ENCODE measurements at regions not wholly inside any gene's neighbourhood (a gene's known extent, or its start where the extent isn't known, plus 50 kb on each side); places are given as distances from the start of the nearest gene placed in this dataset.

DNA sequence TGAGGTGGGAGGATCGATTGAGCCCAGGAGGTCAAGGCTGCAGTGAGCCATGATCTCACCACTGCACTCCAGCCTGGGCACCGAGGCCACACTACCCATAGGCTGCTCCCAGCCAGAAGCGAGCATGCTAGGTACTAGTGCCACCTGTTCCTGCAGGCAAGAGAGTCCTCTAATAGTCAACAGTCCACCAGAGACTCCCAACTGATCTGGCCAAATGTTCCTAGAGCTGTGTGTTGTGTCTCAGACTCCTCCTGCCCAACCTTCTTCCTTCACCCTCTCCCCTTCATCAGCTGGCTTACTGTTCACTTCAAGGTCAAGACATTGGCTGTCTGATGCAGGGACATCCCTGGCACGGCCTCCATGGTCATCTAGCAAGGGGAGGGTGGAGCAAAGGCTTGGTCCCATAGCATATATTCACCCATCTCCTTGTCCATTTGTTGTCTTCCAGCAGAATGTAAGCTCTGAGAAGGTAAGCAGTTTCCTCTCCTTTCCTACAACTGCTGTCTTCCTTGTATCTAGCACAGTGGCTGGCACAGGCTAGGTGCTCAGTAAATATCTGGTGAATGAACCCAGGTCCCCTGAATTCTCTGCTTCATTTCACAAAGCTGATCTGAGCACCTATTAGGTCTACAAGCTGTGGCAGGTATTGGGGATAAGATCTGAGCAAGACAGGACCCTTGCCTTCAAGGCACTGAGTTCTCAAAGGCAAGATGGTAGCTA, 126.2 kb upstream of the SERPIND1 start:
- DNase-seq (no peak), ATAC-seq (no peak)
- no peak overlapping the region for H3K27ac Mint-ChIP-seq
- no peak overlapping the region for H3K4me3 Mint-ChIP-seq
- H3K4me1 Mint-ChIP-seq (ENCODE audit: low read depth), result no peaks in the 10 kb centered on the region
- H3K27me3 Mint-ChIP-seq (ENCODE audit: low read depth), result peaks cover 2% of the 10 kb centered on the region
- ChIA-PET POLR2A (no interaction called here), CTCF (no interaction called here)
- H3K36me3 Mint-ChIP-seq (ENCODE audit: low read depth), result no peaks in the 10 kb centered on the region
- H3K9me3 Mint-ChIP-seq (ENCODE audit: insufficient read depth), result no peaks in the 10 kb centered on the region

- no peak for DNase-seq
- ATAC-seq, result no peak
- Mint-ChIP-seq H3K27ac (no peak overlapping the region), H3K9me3 (ENCODE audit: insufficient read depth) (no peaks in the 10 kb centered on the region), H3K4me1 (ENCODE audit: low read depth) (no peaks in the 10 kb centered on the region), H3K4me3 (no peak overlapping the region), H3K36me3 (ENCODE audit: low read depth) (no peaks in the 10 kb centered on the region), H3K27me3 (ENCODE audit: low read depth) (peaks cover 2% of the 10 kb centered on the region)
- POLR2A ChIA-PET, result no interaction called here
- CTCF ChIA-PET, result no interaction called here
Measured at GRCh38 chr22:20648306-20648903, 125.5 kb upstream of the SERPIND1 start.

DNA sequence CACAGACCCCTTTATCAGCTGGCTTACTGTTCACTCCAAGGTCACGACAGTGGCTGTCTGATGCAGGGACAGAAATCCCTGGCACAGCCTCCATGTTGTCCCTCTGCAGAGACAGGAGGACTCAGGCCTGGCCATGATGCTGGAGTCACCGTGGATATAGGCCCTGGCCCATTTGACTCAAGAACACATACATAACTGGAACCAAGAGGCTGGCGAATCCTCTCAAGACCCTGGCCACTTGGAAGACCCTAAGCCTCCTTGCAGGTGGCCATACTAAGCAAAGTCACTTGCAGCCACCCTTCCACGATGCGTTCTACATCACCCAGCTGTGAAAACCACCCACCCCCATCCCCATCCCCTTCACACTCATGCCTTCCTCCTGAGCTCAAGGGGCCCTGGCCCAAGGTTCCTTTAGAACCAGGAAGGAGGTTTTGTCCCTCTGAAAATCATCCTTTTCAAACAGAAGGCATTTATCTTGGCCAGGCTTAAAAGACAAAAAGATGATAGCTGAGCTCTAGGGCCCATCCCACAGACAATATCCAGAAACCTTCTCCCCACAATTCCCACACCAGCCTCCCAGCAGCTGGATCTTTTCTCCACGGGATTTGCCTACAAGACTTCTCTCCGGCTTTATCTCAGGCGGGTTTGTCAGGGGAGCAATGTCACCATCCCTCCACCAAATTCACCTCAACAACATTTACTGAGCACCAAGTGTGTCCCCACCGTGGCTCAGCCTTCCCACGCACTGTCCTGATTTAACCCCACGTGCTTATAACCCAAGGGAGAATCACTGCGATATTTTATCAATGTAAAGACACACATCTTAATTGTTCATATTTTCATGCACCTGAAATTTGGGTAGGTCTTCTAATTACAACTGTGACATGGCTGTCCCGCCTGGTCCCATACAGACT, 123.4 kb upstream of the SERPIND1 start:
- Mint-ChIP-seq H3K36me3 (ENCODE audit: low read depth) (no peaks in the 10 kb centered on the region), H3K27ac (no peak overlapping the region), H3K4me3 (no peak overlapping the region), H3K27me3 (ENCODE audit: low read depth) (no peaks in the 10 kb centered on the region), H3K9me3 (ENCODE audit: insufficient read depth) (no peaks in the 10 kb centered on the region), H3K4me1 (ENCODE audit: low read depth) (no peaks in the 10 kb centered on the region)
- CTCF ChIA-PET, result no interaction called here
- ATAC-seq (no peak), DNase-seq (no peak)
- POLR2A ChIA-PET, result no interaction called here

GRCh38 chr22:20651286-20651685, 122.6 kb upstream of the SERPIND1 start:
- ATAC-seq (no peak), DNase-seq (no peak)
- no peaks in the 10 kb centered on the region for H3K4me1 Mint-ChIP-seq (ENCODE audit: low read depth)
- POLR2A ChIA-PET, result no interaction called here
- CTCF ChIA-PET, result no interaction called here
- no peaks in the 10 kb centered on the region for H3K9me3 Mint-ChIP-seq (ENCODE audit: insufficient read depth)
- H3K36me3 Mint-ChIP-seq (ENCODE audit: low read depth), result no peaks in the 10 kb centered on the region
- no peak overlapping the region for H3K4me3 Mint-ChIP-seq
- H3K27me3 Mint-ChIP-seq (ENCODE audit: low read depth), result no peaks in the 10 kb centered on the region
- no peak overlapping the region for H3K27ac Mint-ChIP-seq

DNA sequence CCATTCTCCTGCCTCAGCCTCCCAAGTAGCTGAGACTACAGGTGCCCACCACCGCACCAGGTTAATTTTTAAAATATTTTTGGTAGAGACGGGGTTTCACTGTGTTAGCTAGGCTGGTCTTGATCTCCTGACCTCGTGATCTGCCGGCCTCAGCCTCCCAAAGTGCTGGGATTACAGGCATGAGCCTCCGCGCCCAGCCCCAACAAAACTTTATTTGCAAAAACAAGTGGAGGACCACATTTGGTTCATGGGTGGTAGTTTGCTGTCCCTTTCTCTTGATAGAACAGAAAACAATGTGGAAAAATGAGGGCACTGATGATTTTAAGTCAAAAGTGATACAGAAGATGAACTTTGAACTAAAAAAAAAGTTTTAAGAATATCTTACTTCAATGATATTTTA, 121.8 kb upstream of the SERPIND1 start:
- CTCF ChIA-PET, result no interaction called here
- H3K36me3 Mint-ChIP-seq (ENCODE audit: low read depth), result no peaks in the 10 kb centered on the region
- no peak overlapping the region for H3K27ac Mint-ChIP-seq
- peaks cover under 1% of the 10 kb centered on the region for H3K27me3 Mint-ChIP-seq (ENCODE audit: low read depth)
- POLR2A ChIA-PET, result no interaction called here
- no peaks in the 10 kb centered on the region for H3K9me3 Mint-ChIP-seq (ENCODE audit: insufficient read depth)
- H3K4me3 Mint-ChIP-seq, result no peak overlapping the region
- DNase-seq, result no peak
- no peak for ATAC-seq
- no peaks in the 10 kb centered on the region for H3K4me1 Mint-ChIP-seq (ENCODE audit: low read depth)

DNA sequence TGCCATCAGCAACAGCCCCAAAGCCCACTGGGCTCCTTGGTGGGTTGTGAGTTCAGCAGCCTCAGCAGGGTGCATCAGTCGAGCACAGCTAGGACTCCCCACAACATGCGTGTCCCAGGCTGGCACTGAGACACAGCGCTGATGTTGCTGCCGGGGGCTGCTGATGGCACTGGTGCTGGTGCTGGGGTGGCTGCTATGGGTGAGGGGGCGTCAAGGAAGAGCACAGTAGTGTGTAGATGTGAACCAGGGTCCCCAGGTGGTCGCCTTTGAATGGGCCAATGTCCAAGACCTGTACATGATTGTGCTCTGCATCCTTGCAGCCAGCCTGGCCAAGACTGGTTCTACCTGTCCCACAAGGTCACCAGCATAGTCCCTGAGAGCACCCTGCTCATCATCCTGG, 121.3 kb upstream of the SERPIND1 start:
- Mint-ChIP-seq H3K4me3 (no peak overlapping the region), H3K4me1 (ENCODE audit: low read depth) (no peaks in the 10 kb centered on the region), H3K9me3 (ENCODE audit: insufficient read depth) (no peaks in the 10 kb centered on the region), H3K36me3 (ENCODE audit: low read depth) (no peaks in the 10 kb centered on the region), H3K27ac (no peak overlapping the region), H3K27me3 (ENCODE audit: low read depth) (peaks cover 4% of the 10 kb centered on the region)
- no peak for DNase-seq
- POLR2A ChIA-PET, result no interaction called here
- CTCF ChIA-PET, result no interaction called here
- no peak for ATAC-seq

DNA sequence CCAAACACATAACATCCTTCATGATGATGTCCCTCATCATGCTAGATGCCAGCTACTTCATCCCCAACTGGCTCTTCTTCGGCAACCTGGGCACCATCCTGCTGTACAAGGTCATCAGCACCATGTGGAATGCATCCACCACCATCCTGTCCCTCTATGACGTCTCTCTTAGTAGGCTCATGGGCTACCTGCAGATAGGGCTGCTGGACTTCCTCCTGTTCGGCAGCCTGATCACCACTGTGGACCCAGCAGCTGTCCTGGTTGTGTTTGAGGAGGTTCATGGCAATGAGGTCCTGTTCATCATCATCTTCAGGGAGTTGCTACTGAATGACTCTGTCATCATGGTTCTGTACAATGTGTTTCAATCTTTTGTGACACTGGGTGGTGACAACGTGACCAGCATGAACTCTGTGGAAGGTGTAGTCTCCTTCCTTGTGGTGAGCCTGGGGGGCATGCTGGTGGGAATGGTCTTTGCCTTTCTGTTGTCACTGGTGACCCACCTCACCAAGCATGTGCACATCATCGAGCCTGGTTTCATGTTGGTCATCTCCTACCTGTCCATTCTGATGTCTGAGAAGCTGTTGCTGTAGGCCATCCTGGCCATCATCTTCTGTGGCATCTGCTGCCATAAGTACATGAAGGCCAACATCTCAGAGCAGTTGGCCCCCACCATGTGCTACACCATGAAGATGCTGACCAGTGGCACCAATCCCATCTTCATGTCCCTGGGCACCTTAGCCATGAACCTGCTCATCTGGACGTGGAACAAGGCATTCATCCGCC, 120.7 kb upstream of the SERPIND1 start:
- POLR2A ChIA-PET, result no interaction called here
- DNase-seq (no peak), ATAC-seq (no peak)
- H3K9me3 Mint-ChIP-seq (ENCODE audit: insufficient read depth), result no peaks in the 10 kb centered on the region
- no peak overlapping the region for H3K4me3 Mint-ChIP-seq
- H3K27me3 Mint-ChIP-seq (ENCODE audit: low read depth), result peaks cover 9% of the 10 kb centered on the region
- no peaks in the 10 kb centered on the region for H3K36me3 Mint-ChIP-seq (ENCODE audit: low read depth)
- CTCF ChIA-PET, result no interaction called here
- H3K4me1 Mint-ChIP-seq (ENCODE audit: low read depth), result no peaks in the 10 kb centered on the region
- H3K27ac Mint-ChIP-seq, result no peak overlapping the region

- no peaks in the 10 kb centered on the region for H3K4me1 Mint-ChIP-seq (ENCODE audit: low read depth)
- H3K36me3 Mint-ChIP-seq (ENCODE audit: low read depth), result no peaks in the 10 kb centered on the region
- POLR2A ChIA-PET, result no interaction called here
- CTCF ChIA-PET, result no interaction called here
- H3K9me3 Mint-ChIP-seq (ENCODE audit: insufficient read depth), result no peaks in the 10 kb centered on the region
- H3K4me3 Mint-ChIP-seq, result no peak overlapping the region
- ATAC-seq (no peak), DNase-seq (no peak)
- H3K27ac Mint-ChIP-seq, result no peak overlapping the region
- peaks cover 16% of the 10 kb centered on the region for H3K27me3 Mint-ChIP-seq (ENCODE audit: low read depth)
Measured at GRCh38 chr22:20653795-20654342, 120.0 kb upstream of the SERPIND1 start.

DNA sequence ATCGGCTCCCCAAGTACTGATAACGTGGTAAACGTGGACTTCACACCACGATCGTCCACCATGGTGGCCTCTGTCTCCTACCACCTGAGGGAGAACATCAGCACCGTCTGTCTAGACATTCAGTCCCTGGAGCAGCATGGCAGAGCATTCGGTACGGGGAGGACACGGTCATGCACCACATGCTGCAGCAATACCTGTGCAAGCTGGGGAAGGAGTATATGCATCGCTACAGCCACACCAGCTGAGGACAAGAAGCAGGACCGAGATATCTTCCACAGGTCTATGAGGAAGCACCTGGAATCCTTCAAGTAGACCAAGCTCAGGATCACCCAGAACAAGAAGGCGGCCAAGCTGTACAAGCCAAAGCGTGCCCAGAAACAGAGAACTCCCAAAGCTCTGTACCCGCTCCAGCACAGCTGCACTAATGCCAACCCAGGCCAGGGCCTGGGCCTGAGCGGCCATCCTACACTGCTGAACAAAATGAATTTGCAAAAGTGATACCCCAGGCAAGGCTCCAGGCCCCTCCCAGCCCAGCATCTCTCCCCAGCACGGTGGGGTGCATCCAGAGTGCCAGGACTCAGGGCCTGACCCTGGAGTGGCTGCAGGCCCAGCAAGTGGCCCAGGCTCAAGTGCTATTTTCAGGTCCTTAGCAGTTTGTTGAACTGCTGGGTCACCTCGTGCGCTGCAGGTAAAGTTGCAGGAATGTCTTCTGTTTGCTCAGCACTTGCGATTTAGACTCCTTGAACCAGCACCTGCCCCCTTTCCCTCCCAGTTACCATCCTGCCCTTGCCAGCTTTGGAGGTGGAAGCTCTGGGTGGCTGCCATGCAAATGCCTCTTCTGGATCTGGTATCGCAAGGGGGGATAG, 119.3 kb upstream of the SERPIND1 start:
- H3K4me1 Mint-ChIP-seq (ENCODE audit: low read depth), result no peaks in the 10 kb centered on the region
- ChIA-PET CTCF (no interaction called here), POLR2A (no interaction called here)
- no peak overlapping the region for H3K27ac Mint-ChIP-seq
- ATAC-seq, result no peak
- peaks cover 23% of the 10 kb centered on the region for H3K27me3 Mint-ChIP-seq (ENCODE audit: low read depth)
- H3K36me3 Mint-ChIP-seq (ENCODE audit: low read depth), result no peaks in the 10 kb centered on the region
- no peaks in the 10 kb centered on the region for H3K9me3 Mint-ChIP-seq (ENCODE audit: insufficient read depth)
- H3K4me3 Mint-ChIP-seq, result no peak overlapping the region
- no peak for DNase-seq

DNA sequence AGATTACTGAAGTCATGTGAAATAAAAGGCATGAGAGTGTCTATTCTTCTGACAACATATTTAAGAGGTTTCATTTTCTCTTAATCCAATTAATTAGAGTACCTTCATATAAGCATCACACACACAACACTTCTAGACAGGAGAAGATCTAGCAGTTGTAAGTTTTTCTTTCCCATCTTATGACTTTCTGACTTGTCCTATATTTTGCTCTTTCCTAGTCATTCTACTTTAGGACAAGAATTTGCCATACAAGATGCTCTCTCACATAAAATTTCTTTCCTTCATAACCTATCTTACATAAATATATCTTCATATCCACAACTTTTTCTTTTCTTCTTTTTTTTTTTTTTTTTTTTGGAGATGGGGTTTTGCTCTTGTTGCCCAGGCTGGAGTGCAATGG, 118.3 kb upstream of the SERPIND1 start:
- no peak for DNase-seq
- no peak for ATAC-seq
- Mint-ChIP-seq H3K9me3 (ENCODE audit: insufficient read depth) (no peaks in the 10 kb centered on the region), H3K27me3 (ENCODE audit: low read depth) (peaks cover 32% of the 10 kb centered on the region), H3K4me1 (ENCODE audit: low read depth) (no peaks in the 10 kb centered on the region), H3K4me3 (no peak overlapping the region), H3K27ac (no peak overlapping the region), H3K36me3 (ENCODE audit: low read depth) (no peaks in the 10 kb centered on the region)
- POLR2A ChIA-PET, result no interaction called here
- CTCF ChIA-PET, result no interaction called here

DNA sequence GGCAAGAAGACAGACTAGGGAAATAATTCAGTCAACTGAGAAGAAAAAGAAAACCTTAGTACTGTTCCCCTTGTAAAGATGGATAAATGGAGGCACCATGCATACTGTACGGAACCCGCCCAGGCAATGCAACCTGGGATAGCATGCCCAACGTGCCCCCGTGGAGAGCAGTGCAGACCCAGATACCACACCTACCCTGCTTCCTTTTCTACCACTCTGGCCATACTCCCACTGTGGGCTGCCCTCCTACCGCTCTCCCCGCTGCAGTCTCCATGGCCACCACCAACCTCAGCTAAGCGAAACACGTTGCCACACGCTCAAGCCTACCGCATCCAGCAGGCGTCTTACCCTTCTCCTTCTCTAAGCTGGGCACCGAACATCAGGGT, 117.4 kb upstream of the SERPIND1 start:
- no peak for DNase-seq
- H3K27me3 Mint-ChIP-seq (ENCODE audit: low read depth), result peaks cover 37% of the 10 kb centered on the region
- no peak overlapping the region for H3K4me3 Mint-ChIP-seq
- ATAC-seq, result no peak
- POLR2A ChIA-PET, result no interaction called here
- no peaks in the 10 kb centered on the region for H3K4me1 Mint-ChIP-seq (ENCODE audit: low read depth)
- H3K27ac Mint-ChIP-seq, result no peak overlapping the region
- CTCF ChIA-PET, result no interaction called here
- H3K36me3 Mint-ChIP-seq (ENCODE audit: low read depth), result no peaks in the 10 kb centered on the region
- no peaks in the 10 kb centered on the region for H3K9me3 Mint-ChIP-seq (ENCODE audit: insufficient read depth)
